Loucy (cell line): ENCODE measurements at regions not wholly inside any gene's neighbourhood (a gene's known extent, or its start where the extent isn't known, plus 50 kb on each side); places are given as distances from the start of the nearest gene placed in this dataset.

Experiments used
- H2AFZ ChIP-seq: fragments of 200-600 bp; sonication (generic); 2 replicates; pipeline ENCODE4 v1.6.0; 2016; ENCODE audit warnings: antibody characterized with exemption, mild to moderate bottlenecking, low read length, moderate library complexity
- H3F3A ChIP-seq: fragments of 200-600 bp; 2 replicates; pipeline ENCODE4 v1.6.0; 2016; ENCODE audit warnings: antibody characterized with exemption, low read depth, mild to moderate bottlenecking
- H3K27me3 ChIP-seq: fragments of 200-600 bp; sonication (generic); 2 replicates; pipeline ENCODE4 v1.6.1; 2014; ENCODE audit warnings: low read length, mild to moderate bottlenecking; ENCODE audit not compliant: insufficient read depth, poor library complexity, severe bottlenecking
- H3K36me3 ChIP-seq: fragments of 200-600 bp; sonication (generic); 2 replicates; pipeline ENCODE4 v1.6.1; 2016; ENCODE audit warnings: low read length; ENCODE audit not compliant: insufficient read depth
- H3K4me1 ChIP-seq: fragments of 200-600 bp; sonication (generic); 2 replicates; pipeline ENCODE4 v1.5.1; 2014; ENCODE audit warnings: low read length, mild to moderate bottlenecking; ENCODE audit not compliant: insufficient read depth, poor library complexity, severe bottlenecking
- H3K4me2 ChIP-seq: fragments of 200-600 bp; sonication (generic); 2 replicates; pipeline ENCODE4 v1.6.0; 2014; ENCODE audit warnings: antibody characterized with exemption, low read length, low read depth, mild to moderate bottlenecking; ENCODE audit not compliant: poor library complexity, severe bottlenecking
- H3K4me3 ChIP-seq: fragments of 200-600 bp; sonication (generic); 2 replicates; pipeline ENCODE4 v1.5.1; 2014; ENCODE audit warnings: low read length, mild to moderate bottlenecking, mixed read lengths; ENCODE audit not compliant: poor library complexity, severe bottlenecking
- H3K79me2 ChIP-seq: fragments of 200-600 bp; sonication (generic); 2 replicates; pipeline ENCODE4 v1.6.1; 2014; ENCODE audit warnings: low read length; ENCODE audit not compliant: insufficient read depth
- H3K9ac ChIP-seq: fragments of 200-600 bp; sonication (generic); 2 replicates; pipeline ENCODE4 v1.6.0; 2014; ENCODE audit warnings: mild to moderate bottlenecking, low read depth, low read length, moderate library complexity; ENCODE audit not compliant: poor library complexity, severe bottlenecking
- H3K9me2 ChIP-seq: fragments of 200-600 bp; sonication (generic); replicated peaks from 2 replicates; pipeline ENCODE4 v1.6.1; 2016; ENCODE audit warnings: low read depth, low read length, mixed read lengths
- H3K9me3 ChIP-seq: fragments of 200-600 bp; sonication (generic); 2 replicates; pipeline ENCODE4 v1.6.1; 2014; ENCODE audit warnings: mild to moderate bottlenecking, antibody characterized with exemption, low read length, low read depth; ENCODE audit not compliant: insufficient read depth
- H4K20me1 ChIP-seq: fragments of 200-600 bp; sonication (generic); 2 replicates; pipeline ENCODE4 v1.6.0; 2014; ENCODE audit warnings: antibody characterized with exemption, low read length, mild to moderate bottlenecking; ENCODE audit not compliant: insufficient read depth, poor library complexity, severe bottlenecking
- CTCF ChIP-seq: fragments of 200-600 bp; sonication (generic); conservative IDR thresholded peaks from 2 replicates; pipeline ENCODE4 v1.5.1; 2014; ENCODE audit warnings: mild to moderate bottlenecking, antibody characterized with exemption, low read length
- EZH2phosphoT487 ChIP-seq: fragments of 200-600 bp; IDR thresholded peaks from 2 replicates; pipeline ENCODE4 v1.6.1; 2018; ENCODE audit warnings: antibody characterized with exemption, mild to moderate bottlenecking, moderate library complexity, borderline replicate concordance

- Histone ChIP-seq H4K20me1 (no peaks in the 10 kb centered on the region), H2AFZ (no peak overlapping the region), H3K9me3 (no peaks in the 10 kb centered on the region), H3K4me2 (no peak overlapping the region), H3K27me3 (no peaks in the 10 kb centered on the region), H3K4me3 (no peak overlapping the region), H3K79me2 (no peaks in the 10 kb centered on the region), H3F3A (no peaks in the 10 kb centered on the region), H3K4me1 (no peaks in the 10 kb centered on the region), H3K9ac (no peak overlapping the region), H3K9me2 (no peaks in the 10 kb centered on the region), H3K36me3 (no peaks in the 10 kb centered on the region)
- TF ChIP-seq CTCF (no peak), EZH2phosphoT487 (no peak)
Measured at GRCh38 chr6:95687839-95688238, 110.5 kb downstream of the MANEA start.

GRCh38 chr6:95690328-95690727 is 113.0 kb downstream of the MANEA start:
- Histone ChIP-seq H3K79me2 (no peaks in the 10 kb centered on the region), H3K4me3 (peak overlapping the region; percentile 56), H3K9ac (no peak overlapping the region), H2AFZ (peak overlapping the region; percentile 47; the same call in 1 of the 2 replicates), H3K27me3 (no peaks in the 10 kb centered on the region), H3K36me3 (no peaks in the 10 kb centered on the region), H3K9me2 (no peaks in the 10 kb centered on the region), H3K9me3 (no peaks in the 10 kb centered on the region), H4K20me1 (no peaks in the 10 kb centered on the region), H3K4me1 (no peaks in the 10 kb centered on the region), H3F3A (no peaks in the 10 kb centered on the region), H3K4me2 (peak overlapping the region; percentile 52)
- TF ChIP-seq CTCF (no peak), EZH2phosphoT487 (no peak)

GRCh38 chr6:95693108-95693507 is 115.8 kb downstream of the MANEA start:
- TF ChIP-seq EZH2phosphoT487 (no peak), CTCF (no peak)
- H3F3A ChIP-seq, result no peaks in the 10 kb centered on the region

More at GRCh38 chr6:95693108-95693507, 115.8 kb downstream of the MANEA start:
- no peaks in the 10 kb centered on the region for H3K9me2 ChIP-seq
- H4K20me1 ChIP-seq, result no peaks in the 10 kb centered on the region
- H3K4me1 ChIP-seq, result no peaks in the 10 kb centered on the region
- no peaks in the 10 kb centered on the region for H3K9me3 ChIP-seq
- H3K79me2 ChIP-seq, result no peaks in the 10 kb centered on the region
- H3K4me2 ChIP-seq, result no peak overlapping the region
- no peak overlapping the region for H3K9ac ChIP-seq
- no peak overlapping the region for H3K4me3 ChIP-seq
- H3K27me3 ChIP-seq, result no peaks in the 10 kb centered on the region
- H3K36me3 ChIP-seq, result no peaks in the 10 kb centered on the region
- H2AFZ ChIP-seq, result no peak overlapping the region
